H1 (cell line): ENCODE measurements at regions not wholly inside any gene's neighbourhood (a gene's known extent, or its start where the extent isn't known, plus 50 kb on each side); places are given as distances from the start of the nearest gene placed in this dataset.
A peak's percentile ranks its signal among the peaks of the same experiment; 100 is the strongest.

Experiments
- CTCF ChIA-PET: fragments of 300-600 bp; sonication (Branson Sonifier 250); formaldehyde crosslinking; loops from one replicate; lab custom pipeline; 2021; ENCODE audit not compliant: partially characterized antibody; lab: Charles Lee
- POLR2A ChIA-PET: fragments of 300-600 bp; sonication (Branson Sonifier 250); formaldehyde crosslinking; loops from one replicate; lab custom pipeline; 2021; ENCODE audit warnings: inconsistent platforms; ENCODE audit not compliant: partially characterized antibody; lab: Charles Lee
- DNase-seq, 2 experiments: peaks; one replicate each; pipeline versions ENCODE4 v3.0.0 to v3.0.0-alpha.2; 2010 to 2022; ENCODE audit warnings: low spot score in 2 of 2, low read depth in 1 of 2, mixed read lengths in 1 of 2
- FAIRE-seq: peaks from 2 replicates; lab custom pipeline; 2011; peaks lifted over from hg19 to GRCh38; lab: Jason Lieb, UNC
- H2AFZ ChIP-seq: 2 replicates; pipeline ENCODE4 v1.8.1; 2012; ENCODE audit warnings: low read length, inconsistent platforms
- H2AK5ac ChIP-seq: 2 replicates; pipeline ENCODE4 v1.6.1; 2013; ENCODE audit warnings: low read depth, low read length
- H2BK120ac ChIP-seq: replicated peaks from 2 replicates; pipeline ENCODE3; 2013; ENCODE audit warnings: low read depth, low read length, inconsistent platforms
- H2BK12ac ChIP-seq: 2 replicates; pipeline ENCODE4 v1.6.1; 2013; ENCODE audit warnings: low read depth, low read length
- H2BK15ac ChIP-seq: 2 replicates; pipeline ENCODE4 v1.6.1; 2013; ENCODE audit warnings: low read length
- H2BK20ac ChIP-seq: 2 replicates; pipeline ENCODE4 v1.6.1; 2013; ENCODE audit warnings: low read length
- H2BK5ac ChIP-seq: 2 replicates; pipeline ENCODE4 v1.6.1; 2013; ENCODE audit warnings: low read depth, low read length
- H3K14ac ChIP-seq: 2 replicates; pipeline ENCODE4 v1.6.1; 2013; ENCODE audit warnings: inconsistent platforms; ENCODE audit not compliant: insufficient read length
- H3K18ac ChIP-seq: 2 replicates; pipeline ENCODE4 v1.6.1; 2013; ENCODE audit warnings: low read length; ENCODE audit errors: extremely low read depth
- H3K23ac ChIP-seq: 2 replicates; pipeline ENCODE4 v1.6.1; 2013; ENCODE audit warnings: inconsistent platforms; ENCODE audit not compliant: insufficient read length
- H3K23me2 ChIP-seq: 2 replicates; pipeline ENCODE4 v1.6.1; 2013; ENCODE audit warnings: low read depth, low read length
- H3K27ac ChIP-seq: 2 replicates; pipeline ENCODE4 v1.6.1; 2011; ENCODE audit warnings: low read depth, low read length, inconsistent platforms
- H3K27me3 ChIP-seq, 4 experiments: replicated peaks in 1 of 4; 1 replicate in 1 of 4; 2 replicates in 3 of 4; pipeline versions ENCODE4 v1.6.1 to v1.8.1; 2011 to 2013; ENCODE audit warnings: low read length in 3 of 4, mild to moderate bottlenecking in 3 of 4, inconsistent platforms in 2 of 4, mixed read lengths in 2 of 4, moderate library complexity in 1 of 4; ENCODE audit not compliant: control insufficient read depth in 3 of 4, insufficient read depth in 3 of 4; ENCODE audit errors: extremely low read depth in 1 of 4
- H3K36me3 ChIP-seq, 4 experiments: 2 replicates each; pipeline versions ENCODE4 v1.6.1 to v1.8.1; 2011 to 2013; ENCODE audit warnings: mild to moderate bottlenecking in 4 of 4, low read length in 3 of 4, moderate library complexity in 2 of 4, control low read depth in 1 of 4, inconsistent platforms in 1 of 4; ENCODE audit not compliant: insufficient read depth in 4 of 4, control insufficient read depth in 2 of 4
- H3K4ac ChIP-seq: replicated peaks from 2 replicates; pipeline ENCODE3; 2013; ENCODE audit warnings: low read length, low read depth, mixed read lengths, inconsistent platforms; ENCODE audit not compliant: insufficient read length
- H3K4me1 ChIP-seq, 4 experiments: replicated peaks in 1 of 4; 1 replicate in 1 of 4; 2 replicates in 3 of 4; pipeline versions ENCODE4 v1.6.1 to v1.8.1; 2011 to 2013; ENCODE audit warnings: low read length in 3 of 4, inconsistent platforms in 2 of 4, mixed read lengths in 1 of 4; ENCODE audit not compliant: insufficient read depth in 4 of 4, control insufficient read depth in 3 of 4
- H3K4me2 ChIP-seq, 2 experiments: 2 replicates each; pipeline versions ENCODE4 v1.6.1 to v1.8.1; 2011 to 2013; ENCODE audit warnings: low read depth in 2 of 2, low read length in 2 of 2, control low read depth in 1 of 2, inconsistent platforms in 1 of 2, mild to moderate bottlenecking in 1 of 2; ENCODE audit not compliant: insufficient read depth in 1 of 2
- H3K4me3 ChIP-seq, 4 experiments: fragments of 200-600, 300-600 bp in 1 of 4; sonication (generic), shearing (Covaris generic), sonication (Bioruptor Twin) in 1 of 4; 2 replicates each; pipeline versions ENCODE4 v1.5.1 to v1.8.1; 2011 to 2016; ENCODE audit warnings: low read length in 4 of 4, low read depth in 3 of 4, control low read depth in 2 of 4, inconsistent platforms in 2 of 4, mild to moderate bottlenecking in 2 of 4, mixed read lengths in 1 of 4, moderate library complexity in 1 of 4; ENCODE audit not compliant: insufficient read depth in 2 of 4; ENCODE audit errors: extremely low read depth in 1 of 4
- H3K56ac ChIP-seq: replicated peaks from 2 replicates; pipeline ENCODE3; 2013; ENCODE audit warnings: low read depth, mild to moderate bottlenecking, mixed read lengths, low read length, inconsistent platforms; ENCODE audit not compliant: insufficient read length
- H3K79me1 ChIP-seq: 2 replicates; pipeline ENCODE4 v1.6.1; 2013; ENCODE audit warnings: low read depth, low read length, control low read depth
- H3K79me2 ChIP-seq, 2 experiments: 2 replicates each; pipeline versions ENCODE4 v1.6.1 to v1.8.1; 2012 to 2013; ENCODE audit warnings: low read length in 2 of 2, mild to moderate bottlenecking in 2 of 2, inconsistent platforms in 1 of 2; ENCODE audit not compliant: insufficient read depth in 2 of 2, control insufficient read depth in 1 of 2
- H3K9ac ChIP-seq, 4 experiments: replicated peaks in 1 of 4; 1 replicate in 1 of 4; 2 replicates in 3 of 4; pipeline versions ENCODE4 v1.6.1 to v1.8.1; 2011 to 2013; ENCODE audit warnings: low read depth in 3 of 4, low read length in 3 of 4, control low read depth in 2 of 4, mild to moderate bottlenecking in 2 of 4, moderate library complexity in 2 of 4, inconsistent platforms in 1 of 4; ENCODE audit errors: extremely low read depth in 1 of 4
- H3K9me3 ChIP-seq, 2 experiments: 2 replicates each; pipeline versions ENCODE4 v1.6.1 to v1.8.1; 2012 to 2013; ENCODE audit warnings: mild to moderate bottlenecking in 2 of 2, moderate library complexity in 2 of 2, control low read depth in 1 of 2, inconsistent platforms in 1 of 2, low read depth in 1 of 2, low read length in 1 of 2, mixed read lengths in 1 of 2; ENCODE audit not compliant: insufficient read depth in 2 of 2
- H4K20me1 ChIP-seq, 2 experiments: replicated peaks in 1 of 2; 2 replicates each; pipeline versions ENCODE3 to v1.8.1; 2011 to 2013; ENCODE audit warnings: inconsistent platforms in 2 of 2, low read length in 2 of 2, mild to moderate bottlenecking in 1 of 2; ENCODE audit not compliant: insufficient read depth in 2 of 2, control insufficient read depth in 1 of 2
- H4K5ac ChIP-seq: 2 replicates; pipeline ENCODE4 v1.6.1; 2013; ENCODE audit warnings: low read length, low read depth, mixed read lengths, inconsistent platforms; ENCODE audit not compliant: insufficient read length
- H4K8ac ChIP-seq: 2 replicates; pipeline ENCODE4 v1.8.0; 2013; ENCODE audit warnings: mild to moderate bottlenecking, moderate library complexity, low read length, inconsistent platforms; ENCODE audit not compliant: insufficient read depth; ENCODE audit errors: extremely low read depth
- H4K91ac ChIP-seq: replicated peaks from 2 replicates; pipeline ENCODE3; 2013; ENCODE audit warnings: low read length, mixed read lengths, inconsistent platforms; ENCODE audit not compliant: insufficient read length
- ATF3 ChIP-seq: IDR thresholded peaks from 2 replicates; pipeline ENCODE4 v1.6.1; 2011; ENCODE audit warnings: low read depth, mild to moderate bottlenecking, low read length; ENCODE audit not compliant: insufficient read depth
- CHD2 ChIP-seq: IDR thresholded peaks from 2 replicates; pipeline ENCODE4 v1.6.1; 2012; ENCODE audit warnings: low read length, improper control_type of control experiment
- GTF2F1 ChIP-seq: IDR thresholded peaks from 2 replicates; pipeline ENCODE4 v1.6.1; 2012; ENCODE audit warnings: low read depth, low read length, improper control_type of control experiment, borderline replicate concordance
- JUND ChIP-seq: IDR thresholded peaks from 2 replicates; pipeline ENCODE4 v1.6.1; 2011; ENCODE audit warnings: mild to moderate bottlenecking, improper control_type of control experiment, low read length
- KDM1A ChIP-seq: fragments of 200-600, 300-600 bp; sonication (generic); IDR thresholded peaks from 2 replicates; pipeline ENCODE4 v1.7.1; 2016; ENCODE audit warnings: mild to moderate bottlenecking, low read length, borderline replicate concordance
- MAFK ChIP-seq: IDR thresholded peaks from 2 replicates; pipeline ENCODE4 v1.6.1; 2012; ENCODE audit warnings: low read depth, mild to moderate bottlenecking, improper control_type of control experiment, low read length
- RXRA ChIP-seq: IDR thresholded peaks from 2 replicates; pipeline ENCODE4 v1.6.1; 2011; ENCODE audit warnings: low read depth, mild to moderate bottlenecking, low read length, moderate library complexity; ENCODE audit not compliant: insufficient read depth
- TAF1 ChIP-seq: IDR thresholded peaks from 2 replicates; pipeline ENCODE4 v1.6.1; 2011; ENCODE audit warnings: mild to moderate bottlenecking, low read depth, low read length
- WGBS, 2 experiments: shearing (Covaris generic) in 1 of 2; methylation state at CpG; one replicate each; pipeline versions ENCODE4 v1.1.6 to v1.1.7; 2013 to 2015; ENCODE audit warnings: low lambda C conversion rate in 2 of 2, mixed read lengths in 2 of 2, inconsistent platforms in 1 of 2, low coverage in 1 of 2, missing lambda C conversion rate in 1 of 2; ENCODE audit not compliant: insufficient replicate concordance in 2 of 2, insufficient coverage in 1 of 2, insufficient read length in 1 of 2; ENCODE audit errors: extremely low coverage in 1 of 2, missing lambda C conversion rate in 1 of 2; 5-methylcytosine and 5-hydroxymethylcytosine counted together

- Histone ChIP-seq H3K4me2 (no peak overlapping the region), H3K36me3 (no peaks in the 10 kb centered on the region), H2BK20ac (no peak overlapping the region), H3K4ac (no peak overlapping the region), H4K20me1 (no peaks in the 10 kb centered on the region), H3K4me1 (no peaks in the 10 kb centered on the region), H4K91ac (no peak overlapping the region), H3K9me3 (no peaks in the 10 kb centered on the region), H3K18ac (no peak overlapping the region), H3K79me1 (no peaks in the 10 kb centered on the region), H3K79me2 (no peaks in the 10 kb centered on the region), H4K8ac (no peak overlapping the region), H2BK5ac (no peak overlapping the region), H3K4me3 (no peak overlapping the region), H2AK5ac (no peak overlapping the region), H3K14ac (no peak overlapping the region), H4K5ac (no peak overlapping the region), H2AFZ (peak overlapping the region; percentile 64; the same call in 1 of the 2 replicates), H3K56ac (no peak overlapping the region), H3K23ac (no peak overlapping the region), H2BK15ac (no peak overlapping the region), H3K23me2 (no peaks in the 10 kb centered on the region), H3K27me3 (no peaks in the 10 kb centered on the region), H3K27ac (no peak overlapping the region), H2BK120ac (no peak overlapping the region), H3K9ac (no peak overlapping the region), H2BK12ac (no peak overlapping the region)
- 70% methylated on average over 2 of the region's 2 CpGs; no CpG with 5 or more reads in 1 of the 2 experiments for WGBS, 2 experiments
- FAIRE-seq (no peak), DNase-seq (no peak)
- ChIA-PET CTCF (no interaction called here), POLR2A (no interaction called here)
- TF ChIP-seq KDM1A (no peak), TAF1 (no peak), MAFK (no peak), JUND (no peak), GTF2F1 (no peak), ATF3 (no peak), RXRA (no peak), CHD2 (no peak)
Observed at GRCh38 chr2:220276741-220277444, 649.5 kb downstream of the SLC4A3 start.
